ENCODE measurements at regions not wholly inside any gene's neighbourhood (a gene's known extent, or its start where the extent isn't known, plus 50 kb on each side); places are given as distances from the start of the nearest gene placed in this dataset.

DNA sequence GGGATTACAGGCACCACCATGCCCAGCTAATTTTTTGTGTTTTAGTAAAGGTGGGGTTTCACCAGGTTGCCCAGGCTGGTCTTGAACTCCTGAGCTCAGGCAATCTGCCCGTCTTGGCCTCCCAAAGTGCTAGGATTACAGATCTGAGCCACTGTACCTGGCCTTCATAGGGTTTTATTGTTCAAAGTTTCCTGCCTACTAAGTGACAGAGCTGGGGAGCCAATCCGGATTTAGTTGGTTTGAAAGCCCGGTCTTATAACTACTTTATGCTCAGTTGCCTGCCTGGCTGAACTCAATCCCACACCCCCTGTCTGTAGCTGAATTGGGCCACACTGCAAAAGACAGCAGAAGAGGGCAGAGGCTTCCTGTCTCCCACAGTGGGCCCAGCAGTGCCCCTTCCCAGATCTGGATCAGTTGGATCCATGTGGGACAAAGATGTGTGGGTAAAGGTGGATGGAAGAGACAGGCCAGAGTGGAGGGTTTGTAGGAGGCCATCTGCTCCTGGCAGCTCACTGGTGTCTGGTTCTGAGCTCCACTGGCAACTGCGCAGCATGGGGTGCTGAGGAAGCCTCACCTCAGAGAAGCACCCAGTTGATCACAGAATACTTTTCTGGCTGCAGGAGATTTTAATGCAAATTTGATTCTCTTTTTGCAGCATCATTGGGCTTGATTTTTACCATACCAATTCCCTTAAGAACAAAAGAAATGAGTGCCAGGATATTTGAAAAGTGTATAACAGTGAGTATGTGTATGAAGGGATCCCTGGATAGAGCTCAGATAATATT lies 144.9 kb downstream of the DDX1 start:
- TF ChIP-seq, protein P1, sequence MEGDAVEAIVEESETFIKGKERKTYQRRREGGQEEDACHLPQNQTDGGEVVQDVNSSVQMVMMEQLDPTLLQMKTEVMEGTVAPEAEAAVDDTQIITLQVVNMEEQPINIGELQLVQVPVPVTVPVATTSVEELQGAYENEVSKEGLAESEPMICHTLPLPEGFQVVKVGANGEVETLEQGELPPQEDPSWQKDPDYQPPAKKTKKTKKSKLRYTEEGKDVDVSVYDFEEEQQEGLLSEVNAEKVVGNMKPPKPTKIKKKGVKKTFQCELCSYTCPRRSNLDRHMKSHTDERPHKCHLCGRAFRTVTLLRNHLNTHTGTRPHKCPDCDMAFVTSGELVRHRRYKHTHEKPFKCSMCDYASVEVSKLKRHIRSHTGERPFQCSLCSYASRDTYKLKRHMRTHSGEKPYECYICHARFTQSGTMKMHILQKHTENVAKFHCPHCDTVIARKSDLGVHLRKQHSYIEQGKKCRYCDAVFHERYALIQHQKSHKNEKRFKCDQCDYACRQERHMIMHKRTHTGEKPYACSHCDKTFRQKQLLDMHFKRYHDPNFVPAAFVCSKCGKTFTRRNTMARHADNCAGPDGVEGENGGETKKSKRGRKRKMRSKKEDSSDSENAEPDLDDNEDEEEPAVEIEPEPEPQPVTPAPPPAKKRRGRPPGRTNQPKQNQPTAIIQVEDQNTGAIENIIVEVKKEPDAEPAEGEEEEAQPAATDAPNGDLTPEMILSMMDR (IDR thresholded peaks at IDR 0.05), result no peak
- TF ChIP-seq POLR2A (IDR thresholded peaks at IDR 0.05; ENCODE audit: low read length) (no peak), CEBPB (IDR thresholded peaks at IDR 0.05) (no peak), ESRRA (IDR thresholded peaks at IDR 0.05; ENCODE audit: borderline replicate concordance, low read length) (no peak), CHD4 (IDR thresholded peaks at IDR 0.05; ENCODE audit: borderline replicate concordance) (no peak)
- TF ChIP-seq, protein P2, sequence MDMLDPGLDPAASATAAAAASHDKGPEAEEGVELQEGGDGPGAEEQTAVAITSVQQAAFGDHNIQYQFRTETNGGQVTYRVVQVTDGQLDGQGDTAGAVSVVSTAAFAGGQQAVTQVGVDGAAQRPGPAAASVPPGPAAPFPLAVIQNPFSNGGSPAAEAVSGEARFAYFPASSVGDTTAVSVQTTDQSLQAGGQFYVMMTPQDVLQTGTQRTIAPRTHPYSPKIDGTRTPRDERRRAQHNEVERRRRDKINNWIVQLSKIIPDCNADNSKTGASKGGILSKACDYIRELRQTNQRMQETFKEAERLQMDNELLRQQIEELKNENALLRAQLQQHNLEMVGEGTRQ (IDR thresholded peaks at IDR 0.05), result no peak
- TF ChIP-seq, protein P3, sequence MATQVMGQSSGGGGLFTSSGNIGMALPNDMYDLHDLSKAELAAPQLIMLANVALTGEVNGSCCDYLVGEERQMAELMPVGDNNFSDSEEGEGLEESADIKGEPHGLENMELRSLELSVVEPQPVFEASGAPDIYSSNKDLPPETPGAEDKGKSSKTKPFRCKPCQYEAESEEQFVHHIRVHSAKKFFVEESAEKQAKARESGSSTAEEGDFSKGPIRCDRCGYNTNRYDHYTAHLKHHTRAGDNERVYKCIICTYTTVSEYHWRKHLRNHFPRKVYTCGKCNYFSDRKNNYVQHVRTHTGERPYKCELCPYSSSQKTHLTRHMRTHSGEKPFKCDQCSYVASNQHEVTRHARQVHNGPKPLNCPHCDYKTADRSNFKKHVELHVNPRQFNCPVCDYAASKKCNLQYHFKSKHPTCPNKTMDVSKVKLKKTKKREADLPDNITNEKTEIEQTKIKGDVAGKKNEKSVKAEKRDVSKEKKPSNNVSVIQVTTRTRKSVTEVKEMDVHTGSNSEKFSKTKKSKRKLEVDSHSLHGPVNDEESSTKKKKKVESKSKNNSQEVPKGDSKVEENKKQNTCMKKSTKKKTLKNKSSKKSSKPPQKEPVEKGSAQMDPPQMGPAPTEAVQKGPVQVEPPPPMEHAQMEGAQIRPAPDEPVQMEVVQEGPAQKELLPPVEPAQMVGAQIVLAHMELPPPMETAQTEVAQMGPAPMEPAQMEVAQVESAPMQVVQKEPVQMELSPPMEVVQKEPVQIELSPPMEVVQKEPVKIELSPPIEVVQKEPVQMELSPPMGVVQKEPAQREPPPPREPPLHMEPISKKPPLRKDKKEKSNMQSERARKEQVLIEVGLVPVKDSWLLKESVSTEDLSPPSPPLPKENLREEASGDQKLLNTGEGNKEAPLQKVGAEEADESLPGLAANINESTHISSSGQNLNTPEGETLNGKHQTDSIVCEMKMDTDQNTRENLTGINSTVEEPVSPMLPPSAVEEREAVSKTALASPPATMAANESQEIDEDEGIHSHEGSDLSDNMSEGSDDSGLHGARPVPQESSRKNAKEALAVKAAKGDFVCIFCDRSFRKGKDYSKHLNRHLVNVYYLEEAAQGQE (IDR thresholded peaks at IDR 0.05), result no peak
- TF ChIP-seq, protein P4, sequence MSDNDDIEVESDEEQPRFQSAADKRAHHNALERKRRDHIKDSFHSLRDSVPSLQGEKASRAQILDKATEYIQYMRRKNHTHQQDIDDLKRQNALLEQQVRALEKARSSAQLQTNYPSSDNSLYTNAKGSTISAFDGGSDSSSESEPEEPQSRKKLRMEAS (IDR thresholded peaks at IDR 0.05), result no peak

Data from A549 (cell line).